ENCODE measurements at regions not wholly inside any gene's neighbourhood (a gene's known extent, or its start where the extent isn't known, plus 50 kb on each side); places are given as distances from the start of the nearest gene placed in this dataset.

- TF ChIP-seq ZBTB33 (IDR thresholded peaks at IDR 0.05; ENCODE audit: extremely low read depth, insufficient replicate concordance, low read length): no peak
- TF ChIP-seq CEBPB (IDR thresholded peaks at IDR 0.05; ENCODE audit: low read depth): no peak
- TF ChIP-seq YY1 (IDR thresholded peaks at IDR 0.05; ENCODE audit: extremely low read depth, insufficient replicate concordance, low read depth, low read length): no peak
Observed at GRCh38 chr5:82785456-82785855, 291.7 kb downstream of the TMEM167A start (continued).

- ChIA-PET CTCF (no interaction called here), RAD21 (ENCODE audit: low non-redundant PET in 1 of 2, low total read pairs in 2 of 2, uncharacterized antibody in 2 of 2, unreplicated experiment in 2 of 2) (no interaction called here), POLR2A (no interaction called here)
- H2AFZ ChIP-seq (ENCODE audit: low read depth, low read length, poor library complexity, severe bottlenecking): no peak overlapping the region
- TF ChIP-seq CTCF (IDR thresholded peaks at IDR 0.05 in 2 of 3, conservative IDR thresholded peaks at IDR 0.05 in 1 of 3; ENCODE audit: borderline replicate concordance in 1 of 3, insufficient read depth in 1 of 3, low read depth in 2 of 3, low read length in 2 of 3) (no peak), RAD21 (IDR thresholded peaks at IDR 0.05; ENCODE audit: low read depth) (no peak), CBX3 (IDR thresholded peaks at IDR 0.05; ENCODE audit: low read depth) (no peak), CEBPB (IDR thresholded peaks at IDR 0.05; ENCODE audit: low read depth) (no peak), YY1 (IDR thresholded peaks at IDR 0.05; ENCODE audit: extremely low read depth, insufficient replicate concordance, low read depth, low read length) (no peak), SIN3A (IDR thresholded peaks at IDR 0.05; ENCODE audit: low read depth) (no peak), ATF3 (IDR thresholded peaks at IDR 0.05) (no peak), EZH2 (IDR thresholded peaks at IDR 0.05) (no peak)
- no peak for ATAC-seq
- no peak overlapping the region for H3K4me3 ChIP-seq (replicated peaks in 1 of 2; ENCODE audit: low read depth in 1 of 2, low read length in 2 of 2)
- no peaks in the 10 kb centered on the region for H3K79me2 ChIP-seq (ENCODE audit: insufficient read depth, low read length)
- no peaks in the 10 kb centered on the region for H4K20me1 ChIP-seq (ENCODE audit: insufficient read depth)
- no peaks in the 10 kb centered on the region for H3K9me3 ChIP-seq (ENCODE audit: control insufficient read depth in 1 of 2, insufficient read depth in 1 of 2, low read depth in 1 of 2, low read length in 2 of 2)
- H3K27me3 ChIP-seq (ENCODE audit: insufficient read depth, low read length): no peaks in the 10 kb centered on the region
- peaks cover 0 to 5% of the 10 kb centered on the region in 2 experiments; a peak in 1 of 4 replicates for H3K4me1 ChIP-seq (ENCODE audit: control insufficient read depth in 1 of 2, insufficient read depth in 2 of 2, low read length in 2 of 2)
- no peak for DNase-seq (ENCODE audit: low read depth, low spot score)
- no peak overlapping the region for H3K4me2 ChIP-seq (ENCODE audit: low read length)
- no peaks in the 10 kb centered on the region for H3K9me2 ChIP-seq (ENCODE audit: insufficient read depth)
- intact Hi-C loops (cut with micrococcal nuclease): no loop called here
- H3K36me3 ChIP-seq (ENCODE audit: control insufficient read depth in 1 of 2, insufficient read depth in 2 of 2, low read length in 2 of 2): no peaks in the 10 kb centered on the region
- H3K27ac ChIP-seq (ENCODE audit: low read depth, low read length): no peak overlapping the region
- no peak overlapping the region for H3K9ac ChIP-seq (ENCODE audit: low read length)
- no TSS peak for BruUV-seq (replicated peaks)
Observed at GRCh38 chr5:82784521-82784920, 292.7 kb downstream of the TMEM167A start.
